ENCODE measurements at regions not wholly inside any gene's neighbourhood (a gene's known extent, or its start where the extent isn't known, plus 50 kb on each side); places are given as distances from the start of the nearest gene placed in this dataset.

- H3K27ac Mint-ChIP-seq = no peak overlapping the region
- H3K9me3 Mint-ChIP-seq = peaks cover 16% of the 10 kb centered on the region
- no peaks in the 10 kb centered on the region for H3K4me1 Mint-ChIP-seq
- no peak for ATAC-seq
- DNase-seq = no peak
- no peak overlapping the region for H3K4me3 Mint-ChIP-seq
- H3K27me3 Mint-ChIP-seq = no peaks in the 10 kb centered on the region
- no peaks in the 10 kb centered on the region for H3K36me3 Mint-ChIP-seq (ENCODE audit: low read depth)
Measured at GRCh38 chr5:17912794-17913193, 278.5 kb downstream of the TAF11L14 start.

GRCh38 chr5:17916446-17916845 is 282.2 kb downstream of the TAF11L14 start:
- no peak overlapping the region for H3K27ac Mint-ChIP-seq
- no peak for ATAC-seq
- H3K36me3 Mint-ChIP-seq (ENCODE audit: low read depth) = no peaks in the 10 kb centered on the region
- H3K9me3 Mint-ChIP-seq = peaks cover 22% of the 10 kb centered on the region
- no peaks in the 10 kb centered on the region for H3K27me3 Mint-ChIP-seq
- DNase-seq = no peak
- no peak overlapping the region for H3K4me3 Mint-ChIP-seq
- H3K4me1 Mint-ChIP-seq = no peaks in the 10 kb centered on the region

- Mint-ChIP-seq H3K4me1 (no peaks in the 10 kb centered on the region), H3K9me3 (peaks cover 22% of the 10 kb centered on the region), H3K4me3 (no peak overlapping the region), H3K27ac (no peak overlapping the region), H3K27me3 (no peaks in the 10 kb centered on the region), H3K36me3 (ENCODE audit: low read depth) (no peaks in the 10 kb centered on the region)
- no peak for DNase-seq
- ATAC-seq = no peak
Measured at GRCh38 chr5:17917465-17917864, 283.2 kb downstream of the TAF11L14 start.

- no peak overlapping the region for H3K4me3 Mint-ChIP-seq
- peaks cover 15% of the 10 kb centered on the region for H3K9me3 Mint-ChIP-seq
- DNase-seq (no peak), ATAC-seq (no peak)
- no peaks in the 10 kb centered on the region for H3K4me1 Mint-ChIP-seq
- H3K27me3 Mint-ChIP-seq = no peaks in the 10 kb centered on the region
- no peaks in the 10 kb centered on the region for H3K36me3 Mint-ChIP-seq (ENCODE audit: low read depth)
- H3K27ac Mint-ChIP-seq = no peak overlapping the region
Measured at GRCh38 chr5:17918373-17919104, 284.3 kb downstream of the TAF11L14 start.

- peaks cover 4% of the 10 kb centered on the region for H3K9me3 Mint-ChIP-seq
- H3K4me1 Mint-ChIP-seq = no peaks in the 10 kb centered on the region
- no peak overlapping the region for H3K27ac Mint-ChIP-seq
- H3K27me3 Mint-ChIP-seq = no peaks in the 10 kb centered on the region
- H3K36me3 Mint-ChIP-seq (ENCODE audit: low read depth) = no peaks in the 10 kb centered on the region
- no peak overlapping the region for H3K4me3 Mint-ChIP-seq
- no peak for ATAC-seq
- no peak for DNase-seq
Measured at GRCh38 chr5:17925276-17925675, 291.0 kb downstream of the TAF11L14 start.

- no peak for ATAC-seq
- Mint-ChIP-seq H3K36me3 (ENCODE audit: low read depth) (no peaks in the 10 kb centered on the region), H3K27ac (no peak overlapping the region), H3K4me1 (no peaks in the 10 kb centered on the region), H3K4me3 (no peak overlapping the region), H3K27me3 (no peaks in the 10 kb centered on the region), H3K9me3 (peaks cover 7% of the 10 kb centered on the region)
- DNase-seq = no peak
Measured at GRCh38 chr5:17928581-17928981, 294.3 kb downstream of the TAF11L14 start.

- ATAC-seq (no peak), DNase-seq (no peak)
- no peak overlapping the region for H3K27ac Mint-ChIP-seq
- no peaks in the 10 kb centered on the region for H3K4me1 Mint-ChIP-seq
- H3K27me3 Mint-ChIP-seq = no peaks in the 10 kb centered on the region
- no peaks in the 10 kb centered on the region for H3K36me3 Mint-ChIP-seq (ENCODE audit: low read depth)
- H3K9me3 Mint-ChIP-seq = peaks cover 10% of the 10 kb centered on the region
- no peak overlapping the region for H3K4me3 Mint-ChIP-seq
Measured at GRCh38 chr5:17929171-17929570, 294.9 kb downstream of the TAF11L14 start.

- peaks cover 20% of the 10 kb centered on the region for H3K9me3 Mint-ChIP-seq
- no peaks in the 10 kb centered on the region for H3K36me3 Mint-ChIP-seq (ENCODE audit: low read depth)
- H3K27me3 Mint-ChIP-seq = no peaks in the 10 kb centered on the region
- ATAC-seq (no peak), DNase-seq (no peak)
- no peak overlapping the region for H3K4me3 Mint-ChIP-seq
- no peak overlapping the region for H3K27ac Mint-ChIP-seq
- no peaks in the 10 kb centered on the region for H3K4me1 Mint-ChIP-seq
Measured at GRCh38 chr5:17930346-17930745, 296.1 kb downstream of the TAF11L14 start.

GRCh38 chr5:17944046-17944445 is 309.8 kb downstream of the TAF11L14 start:
- Mint-ChIP-seq H3K27ac (no peak overlapping the region), H3K9me3 (peaks cover 41% of the 10 kb centered on the region), H3K27me3 (no peaks in the 10 kb centered on the region)

GRCh38 chr5:17947029-17947428 is 312.8 kb downstream of the TAF11L14 start:
- Mint-ChIP-seq H3K27me3 (no peaks in the 10 kb centered on the region), H3K9me3 (peaks cover 45% of the 10 kb centered on the region), H3K27ac (no peak overlapping the region), H3K4me3 (no peak overlapping the region), H3K36me3 (ENCODE audit: low read depth) (no peaks in the 10 kb centered on the region), H3K4me1 (no peaks in the 10 kb centered on the region)
- no peak for DNase-seq
- ATAC-seq = no peak

More at GRCh38 chr5:17944046-17944445, 309.8 kb downstream of the TAF11L14 start:
- H3K4me1 Mint-ChIP-seq = no peaks in the 10 kb centered on the region
- ATAC-seq (no peak), DNase-seq (no peak)
- H3K4me3 Mint-ChIP-seq = no peak overlapping the region
- H3K36me3 Mint-ChIP-seq (ENCODE audit: low read depth) = no peaks in the 10 kb centered on the region

- no peaks in the 10 kb centered on the region for H3K4me1 Mint-ChIP-seq
- no peaks in the 10 kb centered on the region for H3K36me3 Mint-ChIP-seq (ENCODE audit: low read depth)
- ATAC-seq (no peak), DNase-seq (no peak)
- no peaks in the 10 kb centered on the region for H3K27me3 Mint-ChIP-seq
- peaks cover 38% of the 10 kb centered on the region for H3K9me3 Mint-ChIP-seq
- H3K4me3 Mint-ChIP-seq = no peak overlapping the region
- H3K27ac Mint-ChIP-seq = no peak overlapping the region
Measured at GRCh38 chr5:17951392-17952169, 317.3 kb downstream of the TAF11L14 start.

GRCh38 chr5:17952231-17952630 is 318.0 kb downstream of the TAF11L14 start:
- no peaks in the 10 kb centered on the region for H3K36me3 Mint-ChIP-seq (ENCODE audit: low read depth)
- peaks cover 36% of the 10 kb centered on the region for H3K9me3 Mint-ChIP-seq
- no peak for DNase-seq
- H3K4me1 Mint-ChIP-seq = no peaks in the 10 kb centered on the region
- no peak for ATAC-seq
- H3K4me3 Mint-ChIP-seq = no peak overlapping the region
- H3K27ac Mint-ChIP-seq = no peak overlapping the region
- H3K27me3 Mint-ChIP-seq = no peaks in the 10 kb centered on the region

- Mint-ChIP-seq H3K4me3 (no peak overlapping the region), H3K36me3 (ENCODE audit: low read depth) (no peaks in the 10 kb centered on the region), H3K27me3 (no peaks in the 10 kb centered on the region), H3K27ac (no peak overlapping the region), H3K4me1 (no peaks in the 10 kb centered on the region), H3K9me3 (peaks cover 25% of the 10 kb centered on the region)
- no peak for ATAC-seq
- DNase-seq = no peak
Measured at GRCh38 chr5:17964067-17964466, 329.8 kb downstream of the TAF11L14 start.

- ATAC-seq = no peak
- H3K27ac Mint-ChIP-seq = no peak overlapping the region
- peaks cover 24% of the 10 kb centered on the region for H3K9me3 Mint-ChIP-seq
Measured at GRCh38 chr5:17966640-17967402, 332.6 kb downstream of the TAF11L14 start.

GRCh38 chr5:17976404-17976803 is 342.1 kb downstream of the TAF11L14 start:
- H3K4me1 Mint-ChIP-seq = no peaks in the 10 kb centered on the region
- H3K4me3 Mint-ChIP-seq = no peak overlapping the region
- H3K27ac Mint-ChIP-seq = no peak overlapping the region
- no peaks in the 10 kb centered on the region for H3K36me3 Mint-ChIP-seq (ENCODE audit: low read depth)
- H3K27me3 Mint-ChIP-seq = no peaks in the 10 kb centered on the region
- DNase-seq = no peak
- no peak for ATAC-seq
- H3K9me3 Mint-ChIP-seq = peaks cover 13% of the 10 kb centered on the region

More at GRCh38 chr5:17966640-17967402, 332.6 kb downstream of the TAF11L14 start:
- no peaks in the 10 kb centered on the region for H3K36me3 Mint-ChIP-seq (ENCODE audit: low read depth)
- no peaks in the 10 kb centered on the region for H3K4me1 Mint-ChIP-seq
- no peaks in the 10 kb centered on the region for H3K27me3 Mint-ChIP-seq
- no peak overlapping the region for H3K4me3 Mint-ChIP-seq
- no peak for DNase-seq

Measured in activated naive CD8-positive, alpha-beta T cell treated with anti-CD3 and anti-CD28 coated beads, Interleukin-2, amount 50 U/mL, for 24 hours (primary cell).